ENCODE measurements at regions not wholly inside any gene's neighbourhood (a gene's known extent, or its start where the extent isn't known, plus 50 kb on each side); places are given as distances from the start of the nearest gene placed in this dataset.

- Histone ChIP-seq H2AFZ (replicated peaks) (no peak overlapping the region), H3K27me3 (no peaks in the 10 kb centered on the region), H4K20me1 (ENCODE audit: low read depth) (no peaks in the 10 kb centered on the region), H3K4me3 (no peak overlapping the region), H3K9me3 (ENCODE audit: low read depth) (no peaks in the 10 kb centered on the region), H3K27ac (no peak overlapping the region), H3K79me2 (ENCODE audit: low read depth) (no peaks in the 10 kb centered on the region), H3F3A (ENCODE audit: low read depth) (peaks cover 6% of the 10 kb centered on the region), H3K4me1 (peaks cover 23% of the 10 kb centered on the region), H3K4me2 (no peak overlapping the region), H3K36me3 (no peaks in the 10 kb centered on the region), H3K9ac (no peak overlapping the region)
- H3K4me1 Mint-ChIP-seq = peaks cover 42% of the 10 kb centered on the region
- peaks cover 17% of the 10 kb centered on the region for H3K9me3 Mint-ChIP-seq
- H3K36me3 Mint-ChIP-seq = no peaks in the 10 kb centered on the region
- H3K27ac Mint-ChIP-seq = peak overlapping the region; percentile 87
- no peak for DNase-seq (ENCODE audit: low spot score)
- H3K27me3 Mint-ChIP-seq (ENCODE audit: insufficient read depth, low read depth) = peaks cover 11% of the 10 kb centered on the region
- H3K4me3 Mint-ChIP-seq = no peak overlapping the region
- TF ChIP-seq EZH2phosphoT487 (IDR thresholded peaks at IDR 0.05) (no peak), CTCF (IDR thresholded peaks at IDR 0.05) (no peak), EZH2 (IDR thresholded peaks at IDR 0.05) (no peak)
Observed at GRCh38 chr20:48153103-48153502, 367.8 kb upstream of the SULF2 start.

- H2AFZ ChIP-seq (replicated peaks) = no peak overlapping the region
- peaks cover 17% of the 10 kb centered on the region for H3K27me3 Mint-ChIP-seq (ENCODE audit: insufficient read depth, low read depth)
- no peaks in the 10 kb centered on the region for H3K36me3 Mint-ChIP-seq
- H3K4me2 ChIP-seq = no peak overlapping the region
- H3K4me1 Mint-ChIP-seq = peaks cover 40% of the 10 kb centered on the region
- no peaks in the 10 kb centered on the region for H3K9me3 ChIP-seq (ENCODE audit: low read depth)
- peaks cover 6% of the 10 kb centered on the region for H3F3A ChIP-seq (ENCODE audit: low read depth)
- no peak overlapping the region for H3K27ac Mint-ChIP-seq
- no peak overlapping the region for H3K4me3 ChIP-seq
- H4K20me1 ChIP-seq (ENCODE audit: low read depth) = no peaks in the 10 kb centered on the region
- H3K4me1 ChIP-seq = peaks cover 30% of the 10 kb centered on the region
- no peak overlapping the region for H3K27ac ChIP-seq
- peaks cover 3% of the 10 kb centered on the region for H3K9me3 Mint-ChIP-seq
- no peaks in the 10 kb centered on the region for H3K36me3 ChIP-seq
- no peak for DNase-seq (ENCODE audit: low spot score)
- no peak overlapping the region for H3K4me3 Mint-ChIP-seq
- no peaks in the 10 kb centered on the region for H3K79me2 ChIP-seq (ENCODE audit: low read depth)
- no peaks in the 10 kb centered on the region for H3K27me3 ChIP-seq
- H3K9ac ChIP-seq = no peak overlapping the region
- TF ChIP-seq EZH2 (IDR thresholded peaks at IDR 0.05) = no peak
- no peak for TF ChIP-seq CTCF (IDR thresholded peaks at IDR 0.05)
- no peak for TF ChIP-seq EZH2phosphoT487 (IDR thresholded peaks at IDR 0.05)
Observed at GRCh38 chr20:48150568-48150967, 365.3 kb upstream of the SULF2 start.

GRCh38 chr20:48149902-48150301, 364.6 kb upstream of the SULF2 start:
- TF ChIP-seq EZH2phosphoT487 (IDR thresholded peaks at IDR 0.05) (no peak), EZH2 (IDR thresholded peaks at IDR 0.05) (no peak), CTCF (IDR thresholded peaks at IDR 0.05) (no peak)
- H3K4me1 ChIP-seq = peaks cover 30% of the 10 kb centered on the region
- H3K9me3 ChIP-seq (ENCODE audit: low read depth) = no peaks in the 10 kb centered on the region

More at GRCh38 chr20:48149902-48150301, 364.6 kb upstream of the SULF2 start:
- H3K36me3 Mint-ChIP-seq = no peaks in the 10 kb centered on the region
- no peak overlapping the region for H3K4me3 Mint-ChIP-seq
- Histone ChIP-seq H3K9ac (no peak overlapping the region), H3K79me2 (ENCODE audit: low read depth) (no peaks in the 10 kb centered on the region), H3K4me3 (no peak overlapping the region), H4K20me1 (ENCODE audit: low read depth) (no peaks in the 10 kb centered on the region), H3K27ac (no peak overlapping the region), H2AFZ (replicated peaks) (no peak overlapping the region), H3K27me3 (no peaks in the 10 kb centered on the region), H3K4me2 (no peak overlapping the region), H3F3A (ENCODE audit: low read depth) (peaks cover 6% of the 10 kb centered on the region), H3K36me3 (no peaks in the 10 kb centered on the region)
- peaks cover 39% of the 10 kb centered on the region for H3K4me1 Mint-ChIP-seq
- DNase-seq (ENCODE audit: low spot score) = peak; percentile 24
- peak overlapping the region; percentile 36 for H3K27ac Mint-ChIP-seq
- peaks cover 17% of the 10 kb centered on the region for H3K27me3 Mint-ChIP-seq (ENCODE audit: insufficient read depth, low read depth)
- peaks cover 2% of the 10 kb centered on the region for H3K9me3 Mint-ChIP-seq
